Natural killer cell (primary cell): ENCODE measurements at regions not wholly inside any gene's neighbourhood (a gene's known extent, or its start where the extent isn't known, plus 50 kb on each side); places are given as distances from the start of the nearest gene placed in this dataset.

ENCODE experiments used
- ATAC-seq, 3 donors: fragments of 150-1000 bp in 2 of 3; fragments of 200-7000 bp in 1 of 3; cut with Tn5 transposase; 1 replicate in 1 of 3; 2 replicates in 2 of 3; pipeline ENCODE4 v1.10.0; 2021; ENCODE audit warnings: mild to moderate bottlenecking in 2 of 3, moderate library complexity in 2 of 3
- DNase-seq, 2 donors: peaks; one replicate each; pipeline versions ENCODE4 v3.0.0 to v3.0.0-alpha.2; 2013 to 2021; ENCODE audit warnings: mixed read lengths in 1 of 2
- H3K27ac ChIP-seq: one replicate; pipeline ENCODE4 v1.5.1; 2013; ENCODE audit warnings: mild to moderate bottlenecking, low read length
- H3K27me3 ChIP-seq: one replicate; pipeline ENCODE4 v1.6.1; 2013; ENCODE audit warnings: low read length; ENCODE audit not compliant: control insufficient read depth, insufficient read depth
- H3K36me3 ChIP-seq: one replicate; pipeline ENCODE4 v1.6.1; 2013; ENCODE audit warnings: low read length; ENCODE audit not compliant: control insufficient read depth, insufficient read depth
- H3K4me1 ChIP-seq: one replicate; pipeline ENCODE4 v1.6.1; 2013; ENCODE audit warnings: low read length; ENCODE audit not compliant: control insufficient read depth, insufficient read depth
- H3K4me3 ChIP-seq: one replicate; pipeline ENCODE4 v1.5.1; 2013; ENCODE audit warnings: low read length
- H3K9me3 ChIP-seq: one replicate; pipeline ENCODE4 v1.6.1; 2013; ENCODE audit warnings: low read length; ENCODE audit not compliant: control insufficient read depth, insufficient read depth
- H3K27ac Mint-ChIP-seq, 2 donors: one replicate each; pipeline ENCODE4 v1.8.0; 2022; ENCODE audit warnings: mild to moderate bottlenecking in 2 of 2, mixed read lengths in 2 of 2, moderate library complexity in 1 of 2
- H3K27me3 Mint-ChIP-seq, 2 donors: one replicate each; pipeline ENCODE4 v1.8.0; 2022; ENCODE audit warnings: low read depth in 2 of 2, mixed read lengths in 2 of 2
- H3K36me3 Mint-ChIP-seq: one replicate; pipeline ENCODE4 v1.8.0; 2022; ENCODE audit warnings: mixed read lengths
- H3K4me1 Mint-ChIP-seq, 2 donors: one replicate each; pipeline ENCODE4 v1.8.0; 2022; ENCODE audit warnings: mixed read lengths in 2 of 2
- H3K4me3 Mint-ChIP-seq: one replicate; pipeline ENCODE4 v1.8.0; 2022; ENCODE audit warnings: mild to moderate bottlenecking, moderate library complexity, mixed read lengths
- H3K9me3 Mint-ChIP-seq, 2 donors: one replicate each; pipeline ENCODE4 v1.8.0; 2022; ENCODE audit warnings: mixed read lengths in 2 of 2
- CTCF ChIP-seq: fragments of 200-600 bp; IDR thresholded peaks from one replicate; pipeline ENCODE4 v1.8.0; 2022; ENCODE audit warnings: antibody characterized with exemption
- WGBS: methylation state at CpG from one replicate; pipeline ENCODE4 v1.1.7; 2013; ENCODE audit warnings: missing lambda C conversion rate; ENCODE audit not compliant: insufficient coverage; 5-methylcytosine and 5-hydroxymethylcytosine counted together
- intact Hi-C: fragments of 100-400 bp; cut with micrococcal nuclease; formaldehyde crosslinking; loops from one replicate; pipeline ENCODE4 v1.14.2; 2022

GRCh38 chr5:9951865-9952516, 297.7 kb downstream of the ATPSCKMT start:
- Mint-ChIP-seq H3K4me3 (no peak overlapping the region), H3K27ac (no peak overlapping the region), H3K4me1 (no peaks in the 10 kb centered on the region), H3K36me3 (no peaks in the 10 kb centered on the region), H3K27me3 (no peaks in the 10 kb centered on the region), H3K9me3 (peaks cover 2 to 6% of the 10 kb centered on the region in 2 donors)
- H3K4me1 ChIP-seq = no peaks in the 10 kb centered on the region
- no peak for DNase-seq
- H3K27ac ChIP-seq = no peak overlapping the region
- no peaks in the 10 kb centered on the region for H3K9me3 ChIP-seq
- ATAC-seq = no peak
- no peaks in the 10 kb centered on the region for H3K27me3 ChIP-seq
- 69% methylated on average over 3 of the region's 6 CpGs for WGBS
- no peak for TF ChIP-seq CTCF
- H3K36me3 ChIP-seq = no peaks in the 10 kb centered on the region
- intact Hi-C loops = no loop called here
- no peak overlapping the region for H3K4me3 ChIP-seq

GRCh38 chr5:9947944-9948343, 301.7 kb downstream of the ATPSCKMT start:
- intact Hi-C loops = no loop called here
- Histone ChIP-seq H3K4me3 (no peak overlapping the region), H3K9me3 (no peaks in the 10 kb centered on the region), H3K27ac (no peak overlapping the region), H3K4me1 (no peaks in the 10 kb centered on the region), H3K27me3 (no peaks in the 10 kb centered on the region), H3K36me3 (no peaks in the 10 kb centered on the region)
- H3K9me3 Mint-ChIP-seq = peaks cover 2 to 4% of the 10 kb centered on the region in 2 donors
- WGBS = 42% methylated on average over 5 of the region's 5 CpGs
- no peaks in the 10 kb centered on the region for H3K4me1 Mint-ChIP-seq
- DNase-seq (no peak), ATAC-seq (no peak)
- H3K27ac Mint-ChIP-seq = no peak overlapping the region
- H3K4me3 Mint-ChIP-seq = no peak overlapping the region
- TF ChIP-seq CTCF = no peak
- no peaks in the 10 kb centered on the region for H3K36me3 Mint-ChIP-seq
- no peaks in the 10 kb centered on the region for H3K27me3 Mint-ChIP-seq

- H3K36me3 Mint-ChIP-seq = no peaks in the 10 kb centered on the region
These were observed 302.4 kb downstream of the ATPSCKMT start for GRCh38 chr5:9947225-9947714.

More at GRCh38 chr5:9947225-9947714, 302.4 kb downstream of the ATPSCKMT start:
- Mint-ChIP-seq H3K27ac (no peak overlapping the region), H3K27me3 (no peaks in the 10 kb centered on the region), H3K9me3 (peaks cover 2% of the 10 kb centered on the region in 2 donors), H3K4me1 (no peaks in the 10 kb centered on the region), H3K4me3 (no peak overlapping the region)
- H3K9me3 ChIP-seq = no peaks in the 10 kb centered on the region
- ATAC-seq = no peak
- no peaks in the 10 kb centered on the region for H3K4me1 ChIP-seq
- 50% methylated on average over 6 of the region's 6 CpGs for WGBS
- H3K4me3 ChIP-seq = no peak overlapping the region
- no peak for TF ChIP-seq CTCF
- no peaks in the 10 kb centered on the region for H3K27me3 ChIP-seq
- no peak overlapping the region for H3K27ac ChIP-seq
- H3K36me3 ChIP-seq = no peaks in the 10 kb centered on the region
- intact Hi-C loops = no loop called here
- DNase-seq = no peak
